Ovary (tissue), 3 donors: ENCODE measurements at regions not wholly inside any gene's neighbourhood (a gene's known extent, or its start where the extent isn't known, plus 50 kb on each side); places are given as distances from the start of the nearest gene placed in this dataset.

Experiments used
- CTCF ChIP-seq, 3 donors: fragments of 450-650 bp in 2 of 3; fragments of 200-600 bp in 1 of 3; IDR thresholded peaks; one replicate each; pipeline versions ENCODE4 v1.5.1 to v1.8.0; 2016 to 2022; ENCODE audit warnings: antibody characterized with exemption in 3 of 3, mild to moderate bottlenecking in 1 of 3
- EP300 ChIP-seq: sonication (generic); formaldehyde crosslinking; IDR thresholded peaks from one replicate; pipeline ENCODE4 v1.6.1; 2017; ENCODE audit warnings: antibody characterized with exemption
- POLR2A ChIP-seq: fragments of 450-650 bp; IDR thresholded peaks from one replicate; pipeline ENCODE4 v1.6.1; 2017; ENCODE audit warnings: antibody characterized with exemption, mild to moderate bottlenecking, moderate library complexity
- donor health status: DM: no; HTN: no; CAD: no.

DNA sequence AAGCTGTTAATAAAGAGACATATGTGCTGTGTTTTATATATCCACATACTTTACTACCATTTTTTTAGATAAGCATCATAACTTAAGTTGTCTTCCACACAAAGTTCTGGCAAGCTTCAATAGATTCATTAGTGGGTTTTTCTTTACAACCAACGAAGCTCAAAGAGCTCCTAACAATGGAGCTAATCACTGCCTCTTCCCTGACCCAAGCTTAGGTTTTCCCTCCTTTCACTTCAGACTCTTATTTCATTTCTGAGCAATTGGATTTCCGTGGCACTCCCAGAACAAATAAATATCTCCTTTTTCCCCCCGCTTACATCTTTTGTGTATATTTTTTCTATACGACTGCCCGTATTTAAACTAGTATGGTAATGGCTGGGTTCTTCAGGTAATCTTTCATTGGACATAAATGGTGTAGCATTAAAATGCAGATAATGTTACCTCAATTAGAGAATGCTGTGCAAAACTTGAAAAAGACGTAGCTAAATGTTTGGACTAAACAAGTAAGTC, 275.5 kb upstream of the TMEM161B start:
- TF ChIP-seq POLR2A (no peak), CTCF (IDR thresholded peaks at IDR 0.05) (no peak), EP300 (no peak)
